ENCODE measurements at regions not wholly inside any gene's neighbourhood (a gene's known extent, or its start where the extent isn't known, plus 50 kb on each side); places are given as distances from the start of the nearest gene placed in this dataset.

DNA sequence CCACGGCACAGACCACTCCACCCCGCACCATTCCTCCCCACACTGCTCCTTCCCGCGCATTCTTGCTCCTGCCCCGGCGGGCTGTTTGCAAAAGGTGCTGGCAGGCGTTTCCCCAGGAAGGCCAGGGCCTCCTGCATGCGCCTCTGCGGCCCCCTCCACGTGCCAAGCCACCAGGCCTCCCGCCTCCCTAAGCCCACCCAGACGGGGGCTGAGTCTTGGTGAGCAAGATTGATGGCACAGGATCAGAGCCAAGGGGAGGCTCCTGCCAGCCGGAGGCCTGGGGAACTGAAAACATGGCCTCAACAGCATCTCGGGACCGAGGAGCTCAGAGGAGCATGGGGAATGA, 328.3 kb upstream of the DIO3 start:
- no peak overlapping the region for H3K4me3 ChIP-seq
- TF ChIP-seq CTCF (IDR thresholded peaks at IDR 0.05) (no peak), POLR2A (IDR thresholded peaks at IDR 0.05) (no peak)
- H3K36me3 ChIP-seq, result no peaks in the 10 kb centered on the region
- peak in 1 of 3 donors; percentile 30 for DNase-seq
- no peak overlapping the region for H3K27ac ChIP-seq
- H3K27me3 ChIP-seq, result no peaks in the 10 kb centered on the region
- H3K9me3 ChIP-seq, result no peaks in the 10 kb centered on the region
- H3K4me1 ChIP-seq, result no peaks in the 10 kb centered on the region

GRCh38 chr14:101233391-101233790, 327.9 kb upstream of the DIO3 start:
- Histone ChIP-seq H3K27me3 (no peaks in the 10 kb centered on the region), H3K4me1 (no peaks in the 10 kb centered on the region), H3K36me3 (no peaks in the 10 kb centered on the region), H3K27ac (no peak overlapping the region), H3K9me3 (no peaks in the 10 kb centered on the region), H3K4me3 (no peak overlapping the region)
- peak in 1 of 3 donors; percentile 25 for DNase-seq
- no peak for TF ChIP-seq POLR2A (IDR thresholded peaks at IDR 0.05)
- TF ChIP-seq CTCF (IDR thresholded peaks at IDR 0.05), result no peak

DNA sequence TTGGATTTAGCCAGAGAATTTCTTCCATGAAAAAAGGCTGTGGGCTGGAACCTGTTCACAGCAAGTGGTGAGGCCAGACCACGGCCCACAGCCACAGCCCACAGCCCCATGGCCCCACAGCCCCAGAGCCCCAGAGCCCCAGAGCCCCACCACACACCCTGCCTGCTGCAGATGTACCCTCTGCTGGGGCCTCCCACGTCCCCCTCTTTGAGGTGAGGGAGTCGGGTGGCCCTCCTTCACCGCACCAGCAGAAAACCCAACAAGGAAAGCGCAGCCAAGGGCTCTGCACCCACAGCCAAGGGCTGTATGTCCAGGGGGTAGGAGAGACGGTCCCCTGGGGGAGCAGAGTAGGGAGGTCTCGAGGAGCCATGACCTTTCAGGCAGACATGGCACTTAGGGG, 327.5 kb upstream of the DIO3 start:
- H3K4me3 ChIP-seq, result no peak overlapping the region
- H3K27me3 ChIP-seq, result no peaks in the 10 kb centered on the region
- TF ChIP-seq POLR2A (IDR thresholded peaks at IDR 0.05), result no peak
- TF ChIP-seq CTCF (IDR thresholded peaks at IDR 0.05), result no peak
- no peak overlapping the region for H3K27ac ChIP-seq
- H3K4me1 ChIP-seq, result no peaks in the 10 kb centered on the region
- no peaks in the 10 kb centered on the region for H3K9me3 ChIP-seq
- DNase-seq, result no peak
- no peaks in the 10 kb centered on the region for H3K36me3 ChIP-seq

GRCh38 chr14:101234244-101234937, 326.9 kb upstream of the DIO3 start:
- Histone ChIP-seq H3K36me3 (no peaks in the 10 kb centered on the region), H3K27me3 (no peaks in the 10 kb centered on the region), H3K9me3 (no peaks in the 10 kb centered on the region), H3K4me1 (no peaks in the 10 kb centered on the region), H3K4me3 (no peak overlapping the region), H3K27ac (no peak overlapping the region)
- TF ChIP-seq POLR2A (IDR thresholded peaks at IDR 0.05), result no peak
- no peak for TF ChIP-seq CTCF (IDR thresholded peaks at IDR 0.05)
- peak in 1 of 3 donors; percentile 43 for DNase-seq

- Histone ChIP-seq H3K27me3 (no peaks in the 10 kb centered on the region), H3K4me1 (no peaks in the 10 kb centered on the region), H3K9me3 (no peaks in the 10 kb centered on the region), H3K27ac (no peak overlapping the region), H3K4me3 (no peak overlapping the region), H3K36me3 (no peaks in the 10 kb centered on the region)
- DNase-seq, result no peak
- TF ChIP-seq POLR2A (IDR thresholded peaks at IDR 0.05) (no peak), CTCF (IDR thresholded peaks at IDR 0.05) (no peak)
Observed at GRCh38 chr14:101234999-101235334, 326.3 kb upstream of the DIO3 start.
